HG03045 (cell line): ENCODE measurements at regions not wholly inside any gene's neighbourhood (a gene's known extent, or its start where the extent isn't known, plus 50 kb on each side); places are given as distances from the start of the nearest gene placed in this dataset.

ENCODE experiments used
- ATAC-seq: cut with Tn5 transposase; IDR thresholded peaks from one replicate; pipeline ENCODE4 v1.9.1; 2021; ENCODE audit warnings: mild to moderate bottlenecking, moderate library complexity; ENCODE audit not compliant: unreplicated experiment

DNA sequence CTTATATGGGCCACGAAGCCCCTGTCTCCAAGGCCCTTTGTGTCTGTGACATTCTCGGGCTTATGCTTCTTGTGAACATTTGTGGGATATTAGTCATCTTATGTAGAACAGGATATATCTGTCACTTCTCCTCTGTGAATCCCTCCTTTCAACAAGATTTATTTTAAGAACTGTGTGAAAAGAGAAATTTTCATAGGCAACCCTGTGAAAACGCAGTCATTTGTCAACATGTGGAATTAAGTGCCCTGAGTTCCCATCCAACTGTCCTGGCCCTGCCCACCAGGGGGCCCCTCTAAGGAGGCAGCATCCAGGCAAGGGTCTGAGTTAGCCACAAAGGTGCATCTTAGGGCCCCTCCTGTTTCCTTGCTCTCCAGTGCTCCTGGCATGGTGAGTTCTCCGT, 76.8 kb upstream of the CHRNA7 start:
- ATAC-seq: no peak

DNA sequence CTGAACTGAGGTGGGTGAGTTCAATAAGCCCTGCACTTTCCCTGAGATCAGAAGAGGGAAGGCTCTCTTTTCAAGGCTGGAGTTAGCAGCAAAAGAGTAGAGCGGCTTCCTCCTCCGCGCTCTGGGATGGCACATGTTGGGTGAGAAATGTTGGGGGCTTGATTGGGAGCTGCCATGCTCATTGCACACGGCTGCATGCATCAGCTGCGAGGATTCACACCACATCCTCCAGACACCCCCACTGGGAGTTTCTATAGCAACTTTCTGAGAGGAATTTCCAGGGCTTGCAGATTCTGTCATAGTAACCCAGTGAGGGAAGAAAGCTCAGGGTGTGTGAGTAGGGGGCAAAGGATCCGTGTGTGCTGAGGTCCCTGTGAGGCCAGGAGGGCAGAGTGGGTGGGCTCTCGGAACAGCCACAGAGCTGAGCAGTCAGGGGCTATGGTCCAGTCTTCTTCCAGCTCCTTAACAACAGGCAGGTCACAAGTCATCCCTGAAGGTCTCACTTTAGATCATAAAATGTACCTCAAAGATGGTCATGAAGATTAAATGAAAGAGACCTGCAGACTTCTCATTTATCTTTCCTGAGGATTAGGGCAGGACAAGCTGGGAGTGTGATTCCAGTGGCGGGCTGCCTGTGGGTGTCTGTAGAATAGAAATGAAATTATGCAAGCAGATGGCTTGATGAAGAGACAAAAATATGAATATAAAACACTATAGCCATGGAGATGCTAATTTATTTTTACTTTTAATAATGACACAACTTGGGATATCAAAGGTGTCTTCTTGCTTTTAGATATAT, 75.7 kb upstream of the CHRNA7 start:
- ATAC-seq: no peak

DNA sequence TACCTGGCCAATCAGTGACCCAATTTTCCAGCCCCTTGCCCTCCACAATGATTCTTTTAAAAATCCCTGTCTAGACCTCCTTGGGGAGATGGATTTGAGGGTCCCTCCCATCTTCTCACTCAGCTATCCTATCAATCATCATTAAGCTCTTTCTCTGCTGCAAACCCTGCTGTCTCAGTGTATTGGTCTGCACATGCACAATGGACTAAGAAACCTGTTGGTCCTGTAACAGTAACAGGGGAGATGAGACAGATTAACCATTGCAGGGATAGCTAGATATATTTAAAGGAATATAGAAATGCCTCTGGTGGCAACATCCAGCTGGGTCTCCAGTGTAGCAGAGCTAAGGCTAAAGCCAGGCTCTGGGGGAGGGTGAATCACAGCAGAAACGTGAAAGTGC, 74.6 kb upstream of the CHRNA7 start:
- no peak for ATAC-seq

DNA sequence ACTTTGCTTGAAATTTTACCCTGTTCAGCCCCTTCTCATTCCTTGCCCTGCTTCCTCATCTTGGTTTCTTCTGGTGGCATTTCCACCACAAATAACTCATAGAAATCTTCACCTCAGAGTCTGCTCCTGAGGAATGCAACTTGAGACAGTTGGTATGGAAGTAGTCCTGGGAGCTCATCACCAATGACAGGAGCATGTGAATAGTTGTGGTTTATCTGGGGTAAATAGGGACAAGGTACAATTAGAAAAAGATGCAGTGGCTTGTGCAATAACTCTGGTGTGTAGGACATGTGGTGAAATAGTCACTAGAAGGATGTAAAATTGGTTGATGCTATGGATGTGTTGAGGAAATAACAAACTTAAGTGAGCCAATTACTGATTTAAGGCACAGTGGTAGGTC, 72.7 kb upstream of the CHRNA7 start:
- no peak for ATAC-seq

DNA sequence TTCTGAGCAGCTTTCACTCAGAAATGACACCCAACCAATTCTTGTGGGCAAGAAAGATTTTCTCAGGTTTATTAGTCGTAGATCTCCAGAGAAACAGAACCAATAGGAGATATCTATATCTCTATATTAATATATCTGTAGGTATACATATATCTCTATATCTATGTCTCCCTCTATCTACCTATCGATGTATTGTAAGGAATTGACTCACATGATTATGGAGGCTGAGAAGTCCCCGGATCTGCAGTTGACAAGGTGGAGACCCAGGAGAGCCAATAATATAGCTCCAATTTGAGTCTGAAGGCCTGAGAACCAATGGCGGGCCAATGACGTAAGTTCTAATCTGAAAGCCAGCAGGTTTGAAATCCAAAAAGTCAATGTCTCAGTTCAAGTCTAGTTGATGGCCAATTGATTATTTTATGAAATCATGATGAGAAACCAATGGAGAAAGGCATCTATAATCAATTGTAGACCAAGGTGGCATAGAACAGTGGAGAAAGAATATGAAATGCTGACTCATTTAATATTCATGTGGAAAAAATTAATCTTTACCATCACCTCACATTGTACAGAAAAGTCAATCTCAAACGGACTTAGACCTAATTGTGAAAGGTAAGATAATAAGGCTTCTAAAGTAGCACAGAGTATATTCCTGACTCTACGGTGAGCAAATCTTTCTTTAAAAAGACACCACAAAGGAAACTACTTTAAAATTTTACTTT, 65.6 kb upstream of the CHRNA7 start:
- no peak for ATAC-seq

DNA sequence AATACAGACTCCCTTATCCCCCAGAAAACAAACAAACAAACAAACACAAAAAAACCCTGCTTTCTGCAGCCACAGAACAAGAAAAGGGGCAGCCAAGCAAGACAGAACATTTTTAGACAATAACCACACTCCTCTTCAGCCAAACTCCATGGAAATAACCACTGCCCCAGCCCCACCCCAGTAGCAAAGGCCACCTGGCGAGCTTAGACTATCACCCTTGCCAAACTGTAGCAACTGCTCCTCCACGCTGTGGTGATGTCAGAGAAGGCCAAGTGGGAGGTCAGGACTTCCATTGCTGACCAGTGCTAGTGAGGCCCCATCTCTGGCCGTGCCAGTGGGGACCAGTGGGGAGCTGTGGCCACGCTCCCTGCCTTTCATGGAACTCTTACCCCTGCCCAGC, 60.3 kb upstream of the CHRNA7 start:
- no peak for ATAC-seq

DNA sequence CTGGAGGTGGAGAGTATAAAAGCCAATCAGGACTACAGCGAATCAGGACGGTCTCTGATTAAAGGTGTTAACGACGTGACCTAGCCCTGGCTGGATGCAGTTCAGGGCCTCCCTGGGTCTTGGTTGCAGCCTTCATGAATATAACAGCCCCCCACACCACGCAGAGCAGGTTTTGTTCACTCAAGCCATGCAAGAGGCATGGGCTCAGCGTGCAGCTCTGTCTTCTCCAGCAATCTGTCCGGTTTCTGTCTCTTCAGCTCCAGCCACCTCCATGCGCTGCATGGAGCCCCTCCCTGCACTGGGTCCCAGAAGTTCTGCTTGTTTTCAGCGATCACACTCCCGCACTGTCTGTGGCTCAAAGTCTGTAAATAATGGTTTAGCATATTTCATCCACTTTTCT, 57.1 kb upstream of the CHRNA7 start:
- no peak for ATAC-seq

DNA sequence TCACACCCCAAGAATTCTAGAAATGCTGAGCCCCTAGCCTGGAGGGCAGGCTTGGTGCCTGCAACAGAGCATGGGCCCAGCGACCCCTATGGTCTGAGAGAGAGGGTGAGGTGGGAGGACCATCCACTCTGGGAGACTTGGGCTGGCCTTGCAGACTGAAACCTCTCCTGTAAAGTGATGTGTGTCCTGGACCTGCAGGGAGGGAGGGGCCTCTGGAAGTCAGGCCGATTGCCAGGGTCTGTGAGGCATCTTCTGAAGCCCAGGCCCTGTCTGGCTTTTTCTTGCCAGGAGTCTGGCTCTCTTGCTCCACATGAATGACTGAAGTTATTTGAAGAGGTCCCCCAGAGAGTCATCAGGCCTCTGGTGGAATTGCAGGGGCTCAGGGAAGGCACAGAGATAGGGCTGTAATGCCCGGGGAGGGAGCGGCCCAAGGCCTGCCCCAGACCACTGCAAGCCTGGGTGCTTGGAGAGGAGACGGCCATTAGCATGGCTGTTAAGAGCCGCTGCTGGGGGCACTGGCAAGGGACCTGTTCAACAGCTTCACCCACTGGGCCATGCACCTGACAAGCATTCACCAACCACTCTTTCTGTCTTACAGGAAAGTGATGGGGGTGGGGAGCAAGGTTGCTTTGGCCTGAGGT, 56.0 kb upstream of the CHRNA7 start:
- ATAC-seq: no peak

DNA sequence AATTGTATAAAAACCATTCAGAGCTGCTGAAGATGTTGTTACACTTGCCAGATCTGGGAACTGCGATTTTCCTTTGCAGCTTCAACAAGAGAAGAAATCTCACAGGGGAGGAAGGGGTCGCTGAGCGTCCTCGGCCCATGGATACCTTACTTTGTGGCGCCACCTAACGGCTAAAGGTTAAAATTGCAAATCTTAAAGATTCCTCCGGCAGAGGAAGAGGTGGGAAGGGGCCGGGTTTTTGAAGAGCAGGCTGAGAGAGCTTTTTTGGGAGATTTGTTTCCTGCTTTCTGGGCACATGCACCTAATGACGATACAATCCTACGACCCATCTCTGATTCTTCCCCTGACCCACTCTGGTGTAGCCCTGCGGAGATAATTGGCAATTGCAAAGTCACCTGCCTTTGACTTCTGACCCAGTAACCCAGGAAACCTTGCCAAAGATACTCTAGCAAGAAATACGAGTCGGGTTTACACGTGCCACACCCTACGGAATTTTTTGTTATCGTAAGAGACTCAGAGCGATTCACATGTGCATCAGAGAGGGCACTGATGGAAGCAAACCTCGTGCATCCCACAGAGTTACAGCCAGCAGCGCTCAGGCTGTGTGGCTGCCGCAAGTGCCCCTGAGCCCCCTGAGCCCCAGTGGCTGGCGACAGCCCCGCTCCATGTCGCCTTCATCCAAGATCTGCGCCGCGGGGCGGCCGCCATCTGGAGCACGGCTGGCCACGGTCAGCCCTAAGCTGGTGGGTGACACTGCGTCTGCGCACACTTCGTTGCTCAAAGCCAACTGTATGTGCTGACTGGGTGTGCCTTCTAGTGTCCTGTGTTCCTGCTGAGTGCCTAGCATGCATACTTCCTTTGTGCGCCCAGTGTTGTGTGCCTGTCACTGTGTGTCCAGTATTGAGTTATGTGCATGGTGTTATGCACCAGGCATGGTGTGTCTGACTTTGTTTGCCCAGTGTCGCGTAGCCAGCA, 55.2 kb upstream of the CHRNA7 start:
- ATAC-seq: no peak

DNA sequence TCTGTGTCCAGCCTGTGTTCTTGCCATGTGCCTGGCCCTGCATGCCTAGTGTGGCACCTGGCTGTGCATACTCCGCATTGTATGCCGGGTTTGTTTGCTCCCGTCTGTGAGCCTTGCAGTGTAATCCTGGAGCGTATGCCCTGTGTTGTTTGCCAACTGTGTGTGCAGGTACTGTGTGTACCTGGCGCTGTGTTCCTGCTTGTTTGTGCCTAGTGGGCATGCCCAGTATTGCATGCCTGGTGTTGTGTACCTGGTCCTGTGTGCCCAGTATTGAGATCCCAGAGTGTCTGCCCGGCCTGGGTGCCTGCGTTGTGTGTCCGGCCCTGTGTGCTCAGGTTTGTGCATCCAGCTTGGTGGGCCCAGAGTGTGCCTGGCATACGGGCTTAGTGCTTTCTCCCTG, 54.5 kb upstream of the CHRNA7 start:
- no peak for ATAC-seq

DNA sequence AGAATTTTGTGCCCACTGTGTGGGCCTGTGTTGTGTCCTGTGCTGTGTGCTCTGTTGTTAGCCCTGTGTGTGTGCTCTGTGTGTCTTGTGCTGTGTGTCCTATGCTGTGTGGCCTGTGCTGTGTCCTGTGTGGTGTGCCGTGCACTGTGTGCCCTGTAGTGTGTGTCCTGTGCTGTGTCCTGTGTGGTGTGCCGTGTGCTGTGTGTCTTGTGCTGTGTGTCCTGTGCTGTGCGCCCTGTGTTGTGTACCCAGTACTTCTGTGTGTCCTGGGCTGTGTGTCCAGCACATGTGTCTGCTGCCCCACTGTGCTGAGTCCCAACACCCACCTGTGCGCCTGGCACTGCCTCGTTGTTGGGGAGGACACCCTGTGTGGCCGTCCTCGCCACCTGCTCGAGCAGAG, 53.2 kb upstream of the CHRNA7 start:
- no peak for ATAC-seq

DNA sequence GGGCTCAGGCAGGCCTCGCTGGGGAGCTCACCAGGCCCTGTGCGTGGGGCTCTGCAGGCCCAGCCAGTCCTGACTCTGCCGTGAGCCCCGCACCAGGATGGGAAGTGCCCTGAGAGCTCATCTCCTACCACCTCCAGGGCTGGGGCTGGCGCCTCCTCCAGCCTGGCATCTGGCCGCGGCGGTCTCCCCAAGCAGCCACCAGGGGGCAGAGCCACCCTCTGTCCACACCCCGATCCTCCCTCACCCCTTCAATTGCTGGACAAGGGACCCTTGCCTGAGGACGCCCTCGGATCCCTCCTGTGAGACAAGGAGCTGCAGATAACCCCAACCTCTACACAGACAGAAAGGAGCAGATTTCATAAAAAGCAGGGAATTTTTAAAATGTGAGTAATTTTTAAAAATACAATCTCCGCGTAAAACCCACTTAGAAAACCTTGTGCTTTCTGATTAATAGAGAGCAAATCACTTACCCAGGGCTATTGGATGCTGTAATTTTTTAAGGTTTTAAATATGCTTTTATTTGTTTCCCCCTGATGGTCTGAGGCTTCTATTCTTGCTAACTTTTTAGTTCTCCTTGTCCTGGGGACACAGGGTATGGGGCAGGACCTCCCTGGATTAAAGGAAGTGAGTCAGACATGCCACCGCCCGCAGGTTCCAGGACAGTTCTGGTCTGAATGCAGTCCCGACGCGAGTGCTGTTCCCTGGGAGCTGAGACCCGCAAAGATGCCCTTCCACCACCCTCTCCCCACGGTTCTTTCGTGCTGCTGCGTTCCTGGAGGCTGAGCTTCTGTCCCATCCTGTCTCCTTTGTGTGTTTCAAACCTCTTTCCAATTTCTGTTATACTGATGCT, 52.3 kb upstream of the CHRNA7 start:
- no peak for ATAC-seq
